ENCODE measurements at regions not wholly inside any gene's neighbourhood (a gene's known extent, or its start where the extent isn't known, plus 50 kb on each side); places are given as distances from the start of the nearest gene placed in this dataset.

- DNase-seq: no peak
- H3K36me3 ChIP-seq: no peaks in the 10 kb centered on the region
- H3K27me3 ChIP-seq: no peaks in the 10 kb centered on the region
- H3K27ac ChIP-seq: no peak overlapping the region
- no peaks in the 10 kb centered on the region for H3K4me1 ChIP-seq
- intact Hi-C loops (cut with DNase I; ENCODE audit: low total_unique reads): no loop called here
- H3K4me3 ChIP-seq: no peak overlapping the region
- no peak for TF ChIP-seq CTCF (IDR thresholded peaks at IDR 0.05)
- H3K9me3 ChIP-seq: peaks cover 0 to 5% (median 3%) of the 10 kb centered on the region in 3 donors
These were observed 486.5 kb downstream of the TDRD15 start for GRCh38 chr2:21610304-21610703.

DNA sequence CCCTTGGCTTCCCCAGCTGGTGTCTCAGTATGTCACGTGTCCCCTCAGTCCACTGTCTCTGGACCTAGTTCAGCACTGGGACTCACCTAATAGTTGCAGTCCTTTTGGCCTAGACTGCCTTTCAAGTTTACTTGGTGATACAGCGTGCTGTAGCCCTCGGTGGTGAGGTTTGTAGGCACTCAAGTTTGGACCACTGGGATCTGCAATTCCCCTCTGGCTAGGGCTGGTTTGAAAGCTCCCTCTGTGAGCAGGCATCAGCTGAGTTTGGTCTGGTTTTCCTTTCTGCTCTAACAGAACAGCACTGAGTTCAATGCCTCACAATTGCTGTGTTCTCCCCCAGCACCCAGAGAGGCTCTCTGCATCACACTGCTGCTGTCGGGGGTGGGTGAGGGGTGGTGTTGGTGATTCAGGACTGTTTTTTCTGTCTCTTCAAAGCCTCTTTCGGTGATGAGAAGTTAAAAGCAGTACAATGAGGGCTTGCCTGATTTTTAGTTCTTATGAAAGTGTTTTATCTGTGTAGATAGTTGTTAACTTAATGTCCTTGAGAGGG lies 494.2 kb downstream of the TDRD15 start:
- H3K36me3 ChIP-seq: no peaks in the 10 kb centered on the region
- H3K9me3 ChIP-seq: peaks cover 0 to 5% (median 0%) of the 10 kb centered on the region in 3 donors
- no peak overlapping the region for H3K4me3 ChIP-seq
- TF ChIP-seq CTCF (IDR thresholded peaks at IDR 0.05): no peak
- no peaks in the 10 kb centered on the region for H3K4me1 ChIP-seq
- intact Hi-C loops (cut with DNase I; ENCODE audit: low total_unique reads): no loop called here
- DNase-seq: no peak
- no peaks in the 10 kb centered on the region for H3K27me3 ChIP-seq
- H3K27ac ChIP-seq: no peak overlapping the region

- H3K4me1 ChIP-seq: no peaks in the 10 kb centered on the region
- no peak overlapping the region for H3K4me3 ChIP-seq
- intact Hi-C loops (cut with DNase I; ENCODE audit: low total_unique reads): no loop called here
- no peak for TF ChIP-seq CTCF (IDR thresholded peaks at IDR 0.05)
- H3K27me3 ChIP-seq: no peaks in the 10 kb centered on the region
- H3K36me3 ChIP-seq: no peaks in the 10 kb centered on the region
- no peaks in the 10 kb centered on the region for H3K9me3 ChIP-seq
- no peak overlapping the region for H3K27ac ChIP-seq
- no peak for DNase-seq
These were observed 497.0 kb downstream of the TDRD15 start for GRCh38 chr2:21620771-21621170.

DNA sequence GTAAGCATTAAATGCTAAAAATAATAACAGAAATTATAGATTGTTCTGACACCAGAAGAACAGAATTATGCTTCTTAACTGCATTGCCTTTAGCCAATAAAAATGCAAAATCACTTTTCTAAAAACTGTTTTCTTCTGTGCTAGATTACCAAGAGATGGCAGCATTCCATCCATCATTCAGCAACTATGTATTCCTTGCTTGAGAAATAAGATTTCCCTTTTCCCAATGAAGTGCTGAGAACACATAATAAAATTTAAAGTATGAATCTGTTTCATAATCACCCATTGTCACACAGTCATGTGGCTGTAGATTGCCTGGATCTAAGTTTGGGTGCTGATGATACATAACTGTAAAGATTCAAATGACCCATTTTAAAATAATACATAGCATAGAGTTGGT lies 504.2 kb downstream of the TDRD15 start:
- no peak for TF ChIP-seq CTCF (IDR thresholded peaks at IDR 0.05)
- H3K4me1 ChIP-seq: no peaks in the 10 kb centered on the region
- no peak overlapping the region for H3K27ac ChIP-seq
- no peaks in the 10 kb centered on the region for H3K9me3 ChIP-seq
- no peak for DNase-seq
- intact Hi-C loops (cut with DNase I; ENCODE audit: low total_unique reads): no loop called here
- H3K36me3 ChIP-seq: no peaks in the 10 kb centered on the region
- H3K4me3 ChIP-seq: no peak overlapping the region
- H3K27me3 ChIP-seq: no peaks in the 10 kb centered on the region

DNA sequence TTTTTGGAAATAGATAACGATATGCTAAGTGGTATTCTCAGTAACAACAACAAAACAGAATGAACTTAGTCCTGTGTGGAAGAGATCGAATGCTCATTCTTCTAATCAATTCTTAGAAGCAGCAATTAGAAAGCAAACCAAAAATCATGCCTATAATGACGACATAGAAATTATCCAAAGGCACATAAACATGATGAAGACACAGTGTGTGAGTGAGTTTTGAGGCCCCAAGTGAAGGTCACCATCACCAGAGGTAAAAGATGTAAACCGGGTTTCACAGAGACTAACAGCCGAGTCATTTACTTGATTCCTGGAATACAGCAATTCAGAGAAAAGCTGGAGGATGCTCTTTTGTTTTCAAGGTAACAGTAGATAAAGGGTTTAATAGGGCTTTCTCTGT lies 509.2 kb downstream of the TDRD15 start:
- no peaks in the 10 kb centered on the region for H3K9me3 ChIP-seq
- H3K36me3 ChIP-seq: no peaks in the 10 kb centered on the region
- no peak for DNase-seq
- H3K27ac ChIP-seq: no peak overlapping the region
- no peaks in the 10 kb centered on the region for H3K4me1 ChIP-seq
- no peak for TF ChIP-seq CTCF (IDR thresholded peaks at IDR 0.05)
- no peaks in the 10 kb centered on the region for H3K27me3 ChIP-seq
- no peak overlapping the region for H3K4me3 ChIP-seq
- intact Hi-C loops (cut with DNase I; ENCODE audit: low total_unique reads): no loop called here

DNA sequence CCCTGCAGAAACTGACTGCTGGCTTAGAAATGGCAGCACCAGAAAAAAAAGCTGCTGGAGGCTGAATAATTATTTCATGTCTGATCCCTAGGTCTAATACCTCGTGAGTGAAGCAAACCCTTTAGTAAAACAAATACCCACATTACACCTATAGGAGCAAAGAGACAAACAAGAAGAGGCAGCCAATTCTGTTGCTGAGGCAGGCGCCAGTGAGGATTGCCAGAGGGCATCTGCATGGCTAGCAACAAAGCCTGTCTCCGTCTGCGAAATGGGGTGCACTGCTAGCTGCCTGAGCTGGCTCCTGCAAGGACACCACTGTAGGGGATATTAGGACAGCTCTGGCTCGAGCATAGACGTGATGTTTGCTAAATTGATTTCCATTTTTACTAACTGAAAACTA lies 509.7 kb downstream of the TDRD15 start:
- no peaks in the 10 kb centered on the region for H3K27me3 ChIP-seq

More for the DNA sequence above, 509.7 kb downstream of the TDRD15 start:
- TF ChIP-seq CTCF (IDR thresholded peaks at IDR 0.05): no peak
- H3K27ac ChIP-seq: no peak overlapping the region
- intact Hi-C loops (cut with DNase I; ENCODE audit: low total_unique reads): no loop called here
- H3K36me3 ChIP-seq: no peaks in the 10 kb centered on the region
- DNase-seq: no peak
- no peaks in the 10 kb centered on the region for H3K4me1 ChIP-seq
- H3K9me3 ChIP-seq: no peaks in the 10 kb centered on the region
- H3K4me3 ChIP-seq: no peak overlapping the region
